MM.1S (cell line): ENCODE measurements at regions not wholly inside any gene's neighbourhood (a gene's known extent, or its start where the extent isn't known, plus 50 kb on each side); places are given as distances from the start of the nearest gene placed in this dataset.

ENCODE experiments used
- DNase-seq: peaks from one replicate; pipeline ENCODE4 v3.0.0-alpha.2; 2015
- H2AFZ ChIP-seq: fragments of 300-600 bp; sonication (generic); 2 replicates; pipeline ENCODE4 v1.6.0; 2016; ENCODE audit warnings: antibody characterized with exemption, low read length
- H3F3A ChIP-seq: fragments of 300-600 bp; sonication (generic); 2 replicates; pipeline ENCODE4 v1.6.1; 2016; ENCODE audit warnings: mild to moderate bottlenecking, antibody characterized with exemption, low read length, moderate library complexity, mixed read lengths; ENCODE audit not compliant: insufficient read depth
- H3K27ac ChIP-seq: fragments of 300-600 bp; sonication (generic); 2 replicates; pipeline ENCODE4 v1.5.1; 2016; ENCODE audit warnings: mild to moderate bottlenecking, low read length
- H3K27me3 ChIP-seq: fragments of 300-600 bp; sonication (generic); replicated peaks from 2 replicates; pipeline ENCODE4 v1.6.0; 2016; ENCODE audit warnings: low read length; ENCODE audit not compliant: insufficient read depth
- H3K36me3 ChIP-seq: fragments of 300-600 bp; sonication (generic); replicated peaks from 2 replicates; pipeline ENCODE4 v1.6.1; 2016; ENCODE audit warnings: mild to moderate bottlenecking, low read length, mixed read lengths; ENCODE audit not compliant: insufficient read depth
- H3K4me1 ChIP-seq: fragments of 300-600 bp; sonication (generic); 2 replicates; pipeline ENCODE4 v1.6.1; 2016; ENCODE audit warnings: low read length, mixed read lengths
- H3K4me2 ChIP-seq: fragments of 300-600 bp; sonication (generic); 2 replicates; pipeline ENCODE4 v1.6.0; 2016; ENCODE audit warnings: low read depth, low read length
- H3K4me3 ChIP-seq: fragments of 300-600 bp; sonication (generic); 2 replicates; pipeline ENCODE4 v1.5.1; 2016; ENCODE audit warnings: low read length, mixed read lengths
- H3K79me2 ChIP-seq: fragments of 300-600 bp; sonication (generic); 2 replicates; pipeline ENCODE4 v1.6.1; 2016; ENCODE audit warnings: mixed run types, low read length, mixed read lengths
- H3K9ac ChIP-seq: fragments of 300-600 bp; sonication (generic); 2 replicates; pipeline ENCODE4 v1.6.1; 2016; ENCODE audit warnings: low read length, mixed read lengths
- H3K9me2 ChIP-seq: fragments of 300-600 bp; sonication (generic); replicated peaks from 2 replicates; pipeline ENCODE4 v1.6.1; 2016; ENCODE audit warnings: mild to moderate bottlenecking, low read length, mixed read lengths; ENCODE audit not compliant: insufficient read depth
- H3K9me3 ChIP-seq: fragments of 300-600 bp; sonication (generic); replicated peaks from 2 replicates; pipeline ENCODE4 v1.6.1; 2016; ENCODE audit warnings: mild to moderate bottlenecking, low read length, mixed read lengths; ENCODE audit not compliant: insufficient read depth
- H4K20me1 ChIP-seq: fragments of 300-600 bp; sonication (generic); 2 replicates; pipeline ENCODE4 v1.6.1; 2016; ENCODE audit warnings: mild to moderate bottlenecking, low read length, moderate library complexity, mixed read lengths; ENCODE audit not compliant: insufficient read depth
- CTCF ChIP-seq: fragments of 300-600 bp; sonication (generic); IDR thresholded peaks from 2 replicates; pipeline ENCODE4 v1.5.1; 2016; ENCODE audit warnings: antibody characterized with exemption, low read length, mixed read lengths
- EZH2 ChIP-seq: fragments of 300-600 bp; sonication (generic); optimal IDR thresholded peaks from 2 replicates; pipeline ENCODE3; 2017; ENCODE audit warnings: low read depth, mild to moderate bottlenecking, antibody characterized with exemption, low read length, mixed read lengths
- EZH2phosphoT487 ChIP-seq: fragments of 300-600 bp; sonication (generic); IDR thresholded peaks from 2 replicates; pipeline ENCODE4 v1.6.1; 2018; ENCODE audit warnings: antibody characterized with exemption, low read length

GRCh38 chr2:23106242-23106785 is 278.7 kb upstream of the KLHL29 start:
- TF ChIP-seq CTCF = no peak
- TF ChIP-seq EZH2 = no peak
- no peak for TF ChIP-seq EZH2phosphoT487
- Histone ChIP-seq H3K9ac (no peak overlapping the region), H2AFZ (no peak overlapping the region), H3F3A (no peaks in the 10 kb centered on the region), H3K27ac (no peak overlapping the region), H3K4me2 (no peak overlapping the region), H3K4me1 (no peaks in the 10 kb centered on the region), H3K36me3 (no peaks in the 10 kb centered on the region), H3K4me3 (no peak overlapping the region), H3K9me3 (no peaks in the 10 kb centered on the region), H3K79me2 (no peaks in the 10 kb centered on the region), H3K27me3 (no peaks in the 10 kb centered on the region), H3K9me2 (no peaks in the 10 kb centered on the region), H4K20me1 (no peaks in the 10 kb centered on the region)
- no peak for DNase-seq

GRCh38 chr2:23107327-23107941 is 277.5 kb upstream of the KLHL29 start:
- Histone ChIP-seq H3K36me3 (no peaks in the 10 kb centered on the region), H2AFZ (no peak overlapping the region), H3F3A (no peaks in the 10 kb centered on the region), H3K79me2 (no peaks in the 10 kb centered on the region), H3K4me2 (no peak overlapping the region), H3K27me3 (no peaks in the 10 kb centered on the region), H3K27ac (no peak overlapping the region), H3K9ac (no peak overlapping the region), H3K4me1 (no peaks in the 10 kb centered on the region), H3K9me2 (no peaks in the 10 kb centered on the region), H3K9me3 (no peaks in the 10 kb centered on the region), H4K20me1 (no peaks in the 10 kb centered on the region), H3K4me3 (no peak overlapping the region)
- no peak for DNase-seq
- TF ChIP-seq CTCF (no peak), EZH2phosphoT487 (no peak), EZH2 (no peak)

- Histone ChIP-seq H3K27me3 (no peaks in the 10 kb centered on the region), H3K9me3 (no peaks in the 10 kb centered on the region), H3K4me3 (no peak overlapping the region), H3K9ac (no peak overlapping the region), H3K4me2 (no peak overlapping the region), H3K36me3 (no peaks in the 10 kb centered on the region), H4K20me1 (no peaks in the 10 kb centered on the region), H3F3A (no peaks in the 10 kb centered on the region), H3K79me2 (no peaks in the 10 kb centered on the region), H2AFZ (no peak overlapping the region), H3K27ac (no peak overlapping the region), H3K9me2 (no peaks in the 10 kb centered on the region), H3K4me1 (no peaks in the 10 kb centered on the region)
- TF ChIP-seq EZH2 (no peak), CTCF (no peak), EZH2phosphoT487 (no peak)
- DNase-seq = no peak
Measured at GRCh38 chr2:23111263-23111662, 273.7 kb upstream of the KLHL29 start.
